PC-3 (cell line): ENCODE measurements at regions not wholly inside any gene's neighbourhood (a gene's known extent, or its start where the extent isn't known, plus 50 kb on each side); places are given as distances from the start of the nearest gene placed in this dataset.

Experiments used
- ATAC-seq: fragments of 200-7000 bp; cut with Tn5 transposase; 2 replicates; pipeline ENCODE4 v1.9.1; 2020; ENCODE audit warnings: mild to moderate bottlenecking, moderate library complexity
- BruUV-seq: library from RNA; stranded (reverse); fragments of 400-500 nt; replicated peaks from 2 replicates; lab custom pipeline; 2021; lab: Mats Ljungman, UMichigan
- CTCF ChIA-PET: fragments of 300-600 bp; sonication (Branson Sonifier 250); formaldehyde crosslinking; loops from one replicate; lab custom pipeline; 2022; ENCODE audit warnings: antibody characterized with exemption; lab: Charles Lee
- POLR2A ChIA-PET: fragments of 300-600 bp; sonication (Branson Sonifier 250); formaldehyde crosslinking; loops from one replicate; lab custom pipeline; 2022; ENCODE audit warnings: antibody characterized with exemption; ENCODE audit not compliant: unreplicated experiment; lab: Charles Lee
- DNase-seq: peaks from one replicate; pipeline ENCODE4 v3.0.0-alpha.2; 2015
- H2AFZ ChIP-seq: fragments of 300-600 bp; sonication (generic); 2 replicates; pipeline ENCODE4 v1.6.0; 2016; ENCODE audit warnings: antibody characterized with exemption, low read length
- H3F3A ChIP-seq: fragments of 300-600 bp; sonication (generic); one replicate; pipeline ENCODE4 v1.6.0; 2017; ENCODE audit warnings: antibody characterized with exemption, low read length, control low read depth, mild to moderate bottlenecking; ENCODE audit not compliant: unreplicated experiment
- H3K27ac ChIP-seq: fragments of 300-600 bp; sonication (generic); 2 replicates; pipeline ENCODE4 v1.5.1; 2016; ENCODE audit warnings: mild to moderate bottlenecking, low read length
- H3K27me3 ChIP-seq: fragments of 300-600 bp; sonication (generic); 2 replicates; pipeline ENCODE4 v1.6.1; 2016; ENCODE audit warnings: low read length, mixed read lengths
- H3K36me3 ChIP-seq: fragments of 300-600 bp; sonication (generic); 2 replicates; pipeline ENCODE4 v1.6.1; 2016; ENCODE audit warnings: low read depth, mixed run types, low read length, mixed read lengths
- H3K4me1 ChIP-seq: fragments of 300-600 bp; sonication (generic); 2 replicates; pipeline ENCODE4 v1.5.1; 2016; ENCODE audit warnings: low read length; ENCODE audit not compliant: insufficient read depth
- H3K4me2 ChIP-seq: fragments of 300-600 bp; sonication (generic); 2 replicates; pipeline ENCODE4 v1.6.0; 2016; ENCODE audit warnings: low read length
- H3K4me3 ChIP-seq: fragments of 300-600 bp; sonication (generic); 2 replicates; pipeline ENCODE4 v1.5.1; 2016; ENCODE audit warnings: mild to moderate bottlenecking, low read length, mixed read lengths
- H3K79me2 ChIP-seq: fragments of 300-600 bp; sonication (generic); 2 replicates; pipeline ENCODE4 v1.6.1; 2017; ENCODE audit warnings: low read length, mixed read lengths
- H3K9ac ChIP-seq: fragments of 300-600 bp; sonication (generic); 2 replicates; pipeline ENCODE4 v1.6.0; 2016; ENCODE audit warnings: mild to moderate bottlenecking, low read length
- H3K9me2 ChIP-seq: fragments of 300-600 bp; sonication (generic); replicated peaks from 2 replicates; pipeline ENCODE4 v1.6.1; 2016; ENCODE audit warnings: mixed run types, low read length, mixed read lengths
- H3K9me3 ChIP-seq: fragments of 300-600 bp; sonication (generic); 2 replicates; pipeline ENCODE4 v1.6.1; 2016; ENCODE audit warnings: low read length, mixed read lengths
- H4K20me1 ChIP-seq: fragments of 300-600 bp; sonication (generic); 2 replicates; pipeline ENCODE4 v1.6.1; 2016; ENCODE audit warnings: low read length, mixed read lengths
- EZH2 ChIP-seq: fragments of 300-600 bp; sonication (generic); IDR thresholded peaks from one replicate; pipeline ENCODE4 v1.6.1; 2017; ENCODE audit warnings: antibody characterized with exemption, mild to moderate bottlenecking, low read length; ENCODE audit not compliant: unreplicated experiment
- EZH2phosphoT487 ChIP-seq: fragments of 300-600 bp; sonication (generic); IDR thresholded peaks from 2 replicates; pipeline ENCODE4 v1.6.1; 2018; ENCODE audit warnings: mild to moderate bottlenecking, antibody characterized with exemption, low read length, borderline replicate concordance
- intact Hi-C: fragments of 100-400 bp; cut with micrococcal nuclease; formaldehyde crosslinking; loops from 2 replicates; pipeline ENCODE4 v1.9.0; 2023
- TF ChIP-seq, protein P1 (sequence below): fragments of 300-600 bp; sonication (generic); conservative IDR thresholded peaks from 2 replicates; pipeline ENCODE4 v1.5.1; 2017; ENCODE audit warnings: antibody characterized with exemption, low read depth, mild to moderate bottlenecking, low read length

DNA sequence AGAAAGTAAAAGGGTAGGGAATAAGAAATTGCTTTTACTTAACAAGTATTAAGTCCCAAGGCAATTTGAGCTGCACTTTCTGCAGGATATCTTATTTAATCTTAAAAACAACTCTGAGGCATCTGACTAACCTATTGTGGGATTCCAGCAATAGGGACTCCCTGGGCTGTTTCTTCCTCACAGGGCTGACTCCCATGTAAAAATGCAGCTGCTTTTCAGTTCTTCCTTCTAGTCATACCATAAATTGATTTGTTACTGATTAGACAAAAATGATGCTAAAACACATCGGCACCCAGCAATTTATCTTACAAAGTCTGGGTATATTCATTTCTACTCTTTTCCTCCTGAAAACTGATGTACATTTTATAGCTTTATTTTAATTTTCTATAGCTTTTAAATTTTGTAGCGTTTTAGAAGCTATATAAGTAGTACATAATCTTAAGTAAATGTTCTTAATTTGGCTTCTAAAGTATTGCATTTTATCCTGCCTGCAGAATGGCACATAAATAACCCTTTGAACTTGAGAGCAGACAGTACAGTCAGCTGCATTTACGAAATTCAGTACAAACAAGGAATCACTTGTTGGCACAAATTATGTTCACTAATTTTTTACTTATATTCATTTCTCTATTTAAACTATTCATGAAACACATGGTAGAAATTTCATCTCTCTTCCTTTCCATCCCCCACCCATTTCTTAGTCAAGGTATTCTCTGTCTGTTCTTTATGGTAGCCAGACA lies 102.4 kb upstream of the FRY start:
- H3K36me3 ChIP-seq: no peaks in the 10 kb centered on the region
- no peak overlapping the region for H2AFZ ChIP-seq
- H3K9me3 ChIP-seq: no peaks in the 10 kb centered on the region
- BruUV-seq: no TSS peak
- intact Hi-C loops: no loop called here
- ChIA-PET POLR2A (no interaction called here), CTCF (no interaction called here)
- ATAC-seq (no peak), DNase-seq (no peak)
- H3K4me2 ChIP-seq: no peak overlapping the region
- peaks cover 23% of the 10 kb centered on the region for H3K4me1 ChIP-seq
- no peak for TF ChIP-seq EZH2
- H3K9me2 ChIP-seq: no peaks in the 10 kb centered on the region
- H3F3A ChIP-seq: no peaks in the 10 kb centered on the region
- H3K27ac ChIP-seq: no peak overlapping the region
- no peaks in the 10 kb centered on the region for H3K27me3 ChIP-seq
- no peaks in the 10 kb centered on the region for H3K79me2 ChIP-seq
- H3K4me3 ChIP-seq: no peak overlapping the region
- H3K9ac ChIP-seq: no peak overlapping the region
- no peaks in the 10 kb centered on the region for H4K20me1 ChIP-seq

DNA sequence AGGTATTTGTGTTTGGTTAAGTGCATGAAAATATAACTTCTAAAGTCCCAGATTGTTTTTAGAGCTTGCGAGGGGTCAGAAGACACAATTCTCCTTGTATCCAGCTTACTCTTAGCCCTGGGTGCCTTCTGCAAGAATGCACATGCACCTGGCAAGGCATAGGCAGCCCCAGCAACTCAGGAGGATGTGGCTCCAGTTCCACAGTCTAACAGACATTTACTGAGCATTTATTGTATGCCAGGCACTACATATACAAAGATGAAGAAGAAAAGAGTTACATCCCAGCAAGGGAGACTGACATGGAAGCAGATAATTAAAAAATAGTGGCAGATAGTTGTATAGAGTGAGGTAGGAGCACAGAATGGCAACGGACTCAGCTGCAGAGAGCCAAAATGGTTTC lies 101.1 kb upstream of the FRY start:
- no peak overlapping the region for H3K4me2 ChIP-seq
- no peaks in the 10 kb centered on the region for H3K27me3 ChIP-seq
- DNase-seq (no peak), ATAC-seq (no peak)
- no peaks in the 10 kb centered on the region for H3F3A ChIP-seq
- ChIA-PET POLR2A (no interaction called here), CTCF (no interaction called here)
- H3K9me3 ChIP-seq: no peaks in the 10 kb centered on the region
- H2AFZ ChIP-seq: peak overlapping the region; percentile 42
- no peak overlapping the region for H3K9ac ChIP-seq
- peaks cover 23% of the 10 kb centered on the region for H3K4me1 ChIP-seq
- no TSS peak for BruUV-seq
- TF ChIP-seq EZH2phosphoT487 (no peak), EZH2 (no peak)
- TF ChIP-seq, protein P1, sequence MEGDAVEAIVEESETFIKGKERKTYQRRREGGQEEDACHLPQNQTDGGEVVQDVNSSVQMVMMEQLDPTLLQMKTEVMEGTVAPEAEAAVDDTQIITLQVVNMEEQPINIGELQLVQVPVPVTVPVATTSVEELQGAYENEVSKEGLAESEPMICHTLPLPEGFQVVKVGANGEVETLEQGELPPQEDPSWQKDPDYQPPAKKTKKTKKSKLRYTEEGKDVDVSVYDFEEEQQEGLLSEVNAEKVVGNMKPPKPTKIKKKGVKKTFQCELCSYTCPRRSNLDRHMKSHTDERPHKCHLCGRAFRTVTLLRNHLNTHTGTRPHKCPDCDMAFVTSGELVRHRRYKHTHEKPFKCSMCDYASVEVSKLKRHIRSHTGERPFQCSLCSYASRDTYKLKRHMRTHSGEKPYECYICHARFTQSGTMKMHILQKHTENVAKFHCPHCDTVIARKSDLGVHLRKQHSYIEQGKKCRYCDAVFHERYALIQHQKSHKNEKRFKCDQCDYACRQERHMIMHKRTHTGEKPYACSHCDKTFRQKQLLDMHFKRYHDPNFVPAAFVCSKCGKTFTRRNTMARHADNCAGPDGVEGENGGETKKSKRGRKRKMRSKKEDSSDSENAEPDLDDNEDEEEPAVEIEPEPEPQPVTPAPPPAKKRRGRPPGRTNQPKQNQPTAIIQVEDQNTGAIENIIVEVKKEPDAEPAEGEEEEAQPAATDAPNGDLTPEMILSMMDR: no peak
- H3K79me2 ChIP-seq: no peaks in the 10 kb centered on the region
- no peaks in the 10 kb centered on the region for H3K9me2 ChIP-seq
- no peaks in the 10 kb centered on the region for H3K36me3 ChIP-seq
- H4K20me1 ChIP-seq: no peaks in the 10 kb centered on the region
- peak overlapping the region; percentile 11; the same call in 1 of the 2 replicates for H3K27ac ChIP-seq
- no peak overlapping the region for H3K4me3 ChIP-seq
- intact Hi-C loops: no loop called here

DNA sequence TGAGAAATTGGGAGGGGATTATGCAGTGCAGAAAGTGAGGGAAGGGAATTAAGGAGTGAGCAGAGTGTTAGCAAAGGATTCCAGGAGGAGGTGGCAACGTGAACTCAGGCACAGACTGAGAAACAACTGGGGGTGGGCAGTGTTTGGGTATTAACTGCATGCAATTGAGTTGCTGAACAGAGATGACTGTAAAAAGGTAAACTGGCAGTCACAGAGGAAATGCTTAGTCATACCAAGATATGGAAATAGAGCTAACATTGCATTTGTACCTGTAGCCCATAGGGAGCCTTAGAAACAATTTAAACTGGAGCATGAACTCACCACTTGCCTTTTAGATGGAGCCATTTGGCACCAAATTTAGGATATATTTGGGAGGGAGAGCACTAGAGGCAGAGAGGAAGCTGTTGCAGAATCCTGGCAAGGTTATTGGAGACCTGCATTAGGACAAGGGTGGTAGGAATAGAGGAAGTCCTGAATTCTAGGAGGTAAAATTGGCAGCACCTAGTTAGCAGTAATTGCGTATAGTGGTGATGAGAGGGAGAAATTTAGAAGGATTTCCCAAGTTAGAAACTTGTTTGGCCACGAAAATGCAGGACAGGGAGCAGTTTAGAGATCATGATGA lies 100.6 kb upstream of the FRY start:
- Histone ChIP-seq H4K20me1 (no peaks in the 10 kb centered on the region), H3K27ac (peak overlapping the region; percentile 11; the same call in 1 of the 2 replicates), H3K9me2 (no peaks in the 10 kb centered on the region), H2AFZ (peak overlapping the region; percentile 42), H3K4me3 (no peak overlapping the region), H3K79me2 (no peaks in the 10 kb centered on the region), H3K27me3 (no peaks in the 10 kb centered on the region), H3K4me1 (peaks cover 23% of the 10 kb centered on the region), H3K36me3 (no peaks in the 10 kb centered on the region), H3F3A (no peaks in the 10 kb centered on the region), H3K4me2 (peak overlapping the region; percentile 16; the same call in 1 of the 2 replicates), H3K9me3 (no peaks in the 10 kb centered on the region), H3K9ac (no peak overlapping the region)
- TF ChIP-seq EZH2 (no peak), EZH2phosphoT487 (no peak)
- TF ChIP-seq, protein P1: no peak
- DNase-seq (peak; percentile 64), ATAC-seq (no peak)
- POLR2A ChIA-PET: no interaction called here
- CTCF ChIA-PET: no interaction called here
- intact Hi-C loops: no loop called here
- no TSS peak for BruUV-seq
